Endothelial cell of umbilical vein (primary cell): ENCODE measurements at regions not wholly inside any gene's neighbourhood (a gene's known extent, or its start where the extent isn't known, plus 50 kb on each side); places are given as distances from the start of the nearest gene placed in this dataset.

Experiments
- BruUV-seq: library from RNA; stranded (reverse); fragments of 400-500 nt; replicated peaks from 2 replicates; lab custom pipeline; 2021; lab: Mats Ljungman, UMichigan
- CTCF ChIA-PET: fragments of 300-600, 350-600 bp; sonication (Branson Sonifier 250); formaldehyde crosslinking; loops from one replicate; lab custom pipeline; 2021; ENCODE audit warnings: antibody characterized with exemption, inconsistent platforms; lab: Charles Lee
- POLR2A ChIA-PET: fragments of 300-600, 350-600 bp; sonication (Branson Sonifier 250); formaldehyde crosslinking; loops from one replicate; lab custom pipeline; 2021; ENCODE audit warnings: antibody characterized with exemption, inconsistent platforms; lab: Charles Lee
- DNase-seq: peaks from one replicate; pipeline ENCODE4 v3.0.0-alpha.2; 2011; ENCODE audit warnings: low read depth, low spot score
- FAIRE-seq: peaks from 2 replicates; lab custom pipeline; 2011; peaks lifted over from hg19 to GRCh38; lab: Jason Lieb, UNC
- H2AFZ ChIP-seq: 2 replicates; pipeline ENCODE4 v1.6.0; 2012; ENCODE audit warnings: low read depth, low read length, control low read depth, inconsistent platforms
- H3K27ac ChIP-seq: 2 replicates; pipeline ENCODE4 v1.5.1; 2011; ENCODE audit warnings: low read depth, mild to moderate bottlenecking, control low read depth, low read length, moderate library complexity; ENCODE audit not compliant: insufficient read depth
- H3K27me3 ChIP-seq, 2 experiments: 2 replicates each; pipeline versions ENCODE4 v1.6.0 to v1.6.1; 2011; ENCODE audit warnings: low read length in 2 of 2, mixed read lengths in 1 of 2; ENCODE audit not compliant: control insufficient read depth in 2 of 2, insufficient read depth in 2 of 2
- H3K36me3 ChIP-seq, 2 experiments: 2 replicates in 1 of 2; 3 replicates in 1 of 2; pipeline ENCODE4 v1.5.1; 2011; ENCODE audit warnings: low read length in 2 of 2, mild to moderate bottlenecking in 1 of 2, moderate library complexity in 1 of 2; ENCODE audit not compliant: control insufficient read depth in 2 of 2, insufficient read depth in 2 of 2; ENCODE audit errors: extremely low read depth in 1 of 2
- H3K4me1 ChIP-seq: 3 replicates; pipeline ENCODE4 v1.5.1; 2011; ENCODE audit warnings: mild to moderate bottlenecking, low read length; ENCODE audit not compliant: control insufficient read depth, insufficient read depth; ENCODE audit errors: extremely low read depth
- H3K4me2 ChIP-seq: 2 replicates; pipeline ENCODE4 v1.6.1; 2011; ENCODE audit warnings: low read length, control low read depth, mixed read lengths; ENCODE audit not compliant: insufficient read depth
- H3K4me3 ChIP-seq, 3 experiments: fragments of 200-600 bp in 1 of 3; sonication (generic), shearing (Covaris generic) in 1 of 3; replicated peaks in 1 of 3; 2 replicates each; pipeline ENCODE4 v1.5.1; 2011 to 2016; ENCODE audit warnings: control low read depth in 3 of 3, low read length in 3 of 3, mild to moderate bottlenecking in 2 of 3, inconsistent platforms in 1 of 3, low read depth in 1 of 3, moderate library complexity in 1 of 3; ENCODE audit not compliant: insufficient read depth in 1 of 3
- H3K79me2 ChIP-seq: 2 replicates; pipeline ENCODE4 v1.6.0; 2012; ENCODE audit warnings: low read length, inconsistent platforms; ENCODE audit not compliant: control insufficient read depth, insufficient read depth
- H3K9ac ChIP-seq: replicated peaks from 2 replicates; pipeline ENCODE3; 2011; ENCODE audit warnings: low read length, control low read depth; ENCODE audit not compliant: insufficient read depth; ENCODE audit errors: extremely low read depth
- H3K9me1 ChIP-seq: replicated peaks from 3 replicates; pipeline ENCODE4 v1.6.0; 2011; ENCODE audit warnings: mild to moderate bottlenecking, low read length; ENCODE audit not compliant: control insufficient read depth, insufficient read depth; ENCODE audit errors: extremely low read depth
- H3K9me3 ChIP-seq: replicated peaks from 2 replicates; pipeline ENCODE4 v1.5.1; 2012; ENCODE audit warnings: low read length, inconsistent platforms; ENCODE audit not compliant: control insufficient read depth, insufficient read depth
- H4K20me1 ChIP-seq: replicated peaks from 2 replicates; pipeline ENCODE3; 2011; ENCODE audit warnings: mild to moderate bottlenecking, low read length; ENCODE audit not compliant: control insufficient read depth, insufficient read depth; ENCODE audit errors: extremely low read depth
- EZH2 ChIP-seq: IDR thresholded peaks from 2 replicates; pipeline ENCODE4 v1.6.1; 2012; ENCODE audit warnings: borderline replicate concordance, low read depth, mild to moderate bottlenecking, moderate library complexity, low read length, inconsistent platforms; ENCODE audit not compliant: severe bottlenecking
- FOS ChIP-seq: IDR thresholded peaks from 2 replicates; pipeline ENCODE4 v1.6.1; 2011; ENCODE audit warnings: mild to moderate bottlenecking, low read length, moderate library complexity, borderline replicate concordance; ENCODE audit not compliant: insufficient read depth
- JUN ChIP-seq: IDR thresholded peaks from 2 replicates; pipeline ENCODE4 v1.6.1; 2011; ENCODE audit warnings: borderline replicate concordance, low read depth; ENCODE audit not compliant: insufficient read length, insufficient read depth
- MYC ChIP-seq: IDR thresholded peaks from one replicate; pipeline ENCODE4 v1.6.1; 2011; ENCODE audit warnings: mild to moderate bottlenecking, low read depth, low read length
- POLR2A ChIP-seq: IDR thresholded peaks from 2 replicates; pipeline ENCODE4 v1.6.1; 2012; ENCODE audit warnings: low read depth, mild to moderate bottlenecking, control low read depth, low read length
- POLR2AphosphoS5 ChIP-seq: IDR thresholded peaks from 2 replicates; pipeline ENCODE4 v1.6.1; 2012; ENCODE audit warnings: low read depth, mild to moderate bottlenecking, control low read depth, low read length, moderate library complexity; ENCODE audit not compliant: insufficient read depth
- dilution Hi-C: fragments of 300-500 bp; cut with MboI; formaldehyde crosslinking; loops from one replicate; pipeline ENCODE4 v1.15.0; 2019; ENCODE audit warnings: low sequenced_read_pairs; ENCODE audit not compliant: extremely low pct_ligation_motif_present
- intact Hi-C: fragments of 100-400 bp; cut with micrococcal nuclease; formaldehyde crosslinking; loops from one replicate; pipeline ENCODE4 v1.10.0; 2022
- TF ChIP-seq, protein P1 (sequence below): IDR thresholded peaks from 2 replicates; pipeline ENCODE4 v1.6.1; 2011; ENCODE audit not compliant: insufficient read depth, insufficient read length
- TF ChIP-seq, protein P2 (sequence below), 2 donors: IDR thresholded peaks; 1 replicate in 1 of 2; 2 replicates in 1 of 2; pipeline ENCODE4 v1.5.1; 2011; ENCODE audit warnings: low read length in 2 of 2, mild to moderate bottlenecking in 2 of 2, moderate library complexity in 2 of 2, control low read depth in 1 of 2, inconsistent platforms in 1 of 2, low read depth in 1 of 2; ENCODE audit not compliant: insufficient read depth in 1 of 2; ENCODE audit errors: extremely low read depth in 1 of 2

DNA sequence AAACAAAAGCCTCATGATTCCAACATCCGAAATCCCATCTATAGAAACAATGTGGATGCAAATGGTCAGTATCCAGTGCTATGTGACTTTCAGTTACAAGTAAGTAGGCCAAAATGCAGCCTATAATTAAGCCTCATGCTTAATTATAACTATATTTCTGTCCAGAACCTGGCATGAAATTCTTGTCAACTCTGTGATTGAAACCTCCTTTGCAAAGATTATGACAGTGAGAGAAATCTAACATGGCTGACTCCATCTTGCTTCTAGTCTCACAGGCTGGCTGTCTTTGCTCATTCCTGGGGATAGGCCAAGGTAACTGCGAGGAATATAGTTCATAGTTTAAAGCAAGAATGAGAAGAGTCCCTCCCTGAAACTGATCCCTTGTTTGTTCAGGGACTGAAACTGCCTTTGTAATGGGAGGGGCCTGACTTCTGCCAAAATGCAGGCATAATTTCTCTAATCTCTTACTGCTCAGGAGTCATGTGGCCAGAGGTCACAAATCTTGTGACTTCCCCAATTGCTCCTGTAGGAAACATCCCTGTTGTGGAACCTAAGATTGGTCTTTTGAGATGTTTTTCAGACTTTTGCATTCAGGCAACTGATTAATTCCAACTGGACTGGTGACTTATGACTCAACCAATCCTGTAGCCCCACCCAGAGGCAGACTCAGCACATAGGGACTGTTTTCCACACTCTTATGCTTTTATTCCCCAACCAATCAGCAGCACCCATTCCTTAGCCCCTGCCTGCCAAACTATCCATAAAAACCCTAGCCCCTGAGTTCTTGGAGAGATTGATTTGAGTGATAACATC, 84.5 kb upstream of the TLK1 start:
- Histone ChIP-seq H3K9me1 (no peaks in the 10 kb centered on the region), H4K20me1 (no peaks in the 10 kb centered on the region), H3K27me3 (no peaks in the 10 kb centered on the region), H3K4me3 (no peak overlapping the region), H3K79me2 (no peaks in the 10 kb centered on the region), H3K4me2 (no peak overlapping the region), H3K27ac (no peak overlapping the region), H3K9me3 (no peaks in the 10 kb centered on the region), H3K36me3 (no peaks in the 10 kb centered on the region), H3K9ac (no peak overlapping the region), H3K4me1 (no peaks in the 10 kb centered on the region), H2AFZ (no peak overlapping the region)
- TF ChIP-seq POLR2AphosphoS5, result no peak
- TF ChIP-seq, protein P1, sequence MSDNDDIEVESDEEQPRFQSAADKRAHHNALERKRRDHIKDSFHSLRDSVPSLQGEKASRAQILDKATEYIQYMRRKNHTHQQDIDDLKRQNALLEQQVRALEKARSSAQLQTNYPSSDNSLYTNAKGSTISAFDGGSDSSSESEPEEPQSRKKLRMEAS, result no peak
- no TSS peak for BruUV-seq
- DNase-seq (no peak), FAIRE-seq (no peak)
- dilution Hi-C loops (no loop called here), intact Hi-C loops (loop anchor here (1.0 to 10.0 kb wide), 2 partner anchors 270 to 317 kb away; no protein-coding TSS in a partner anchor)
- ChIA-PET CTCF (interaction anchor here (1.1 kb wide), 1 partner anchor 158 kb away, joined by 3 read pairs; no protein-coding TSS in a partner anchor), POLR2A (no interaction called here)

DNA sequence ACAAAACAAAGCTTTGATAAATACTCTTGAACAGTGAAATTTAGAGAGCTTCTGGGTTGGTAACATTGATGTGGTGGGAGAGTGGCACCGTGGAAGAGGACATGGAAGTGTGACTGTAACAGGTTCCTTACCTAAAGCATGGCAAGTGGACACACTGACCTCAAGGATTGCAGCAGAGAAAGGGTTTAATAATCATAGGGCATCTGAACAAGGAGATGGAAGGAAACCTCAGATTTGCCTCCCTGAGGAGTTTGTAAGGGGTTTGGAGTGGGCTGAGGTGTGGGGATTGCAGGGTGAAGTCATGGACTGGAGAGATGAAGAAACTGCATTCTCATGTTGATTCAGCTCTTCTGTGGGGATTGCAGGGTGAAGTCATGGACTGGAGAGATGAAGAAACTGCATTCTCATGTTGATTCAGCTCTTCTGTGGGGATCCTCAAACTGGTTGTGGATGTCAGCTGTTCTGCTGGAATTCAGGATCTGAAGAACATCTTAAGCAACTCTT, 83.8 kb upstream of the TLK1 start:
- dilution Hi-C loops (no loop called here), intact Hi-C loops (loop anchor here (10.0 kb wide), 1 partner anchor 270 kb away; no protein-coding TSS in a partner anchor)
- H3K36me3 ChIP-seq, result no peaks in the 10 kb centered on the region
- H3K4me3 ChIP-seq, result no peak overlapping the region
- H4K20me1 ChIP-seq, result no peaks in the 10 kb centered on the region
- FAIRE-seq, result no peak
- no peak overlapping the region for H2AFZ ChIP-seq
- no TSS peak for BruUV-seq
- no peak overlapping the region for H3K27ac ChIP-seq
- ChIA-PET POLR2A (no interaction called here), CTCF (interaction anchor here (1.1 kb wide), 1 partner anchor 157 kb away, joined by 3 read pairs; no protein-coding TSS in a partner anchor)
- no peaks in the 10 kb centered on the region for H3K27me3 ChIP-seq
- no peak for DNase-seq
- no peaks in the 10 kb centered on the region for H3K9me1 ChIP-seq
- H3K4me2 ChIP-seq, result no peak overlapping the region
- H3K4me1 ChIP-seq, result no peaks in the 10 kb centered on the region
- H3K9ac ChIP-seq, result no peak overlapping the region
- no peak for TF ChIP-seq POLR2A
- TF ChIP-seq MYC, result no peak
- TF ChIP-seq, protein P1, result no peak
- no peak for TF ChIP-seq POLR2AphosphoS5
- no peak for TF ChIP-seq EZH2
- TF ChIP-seq, protein P2, sequence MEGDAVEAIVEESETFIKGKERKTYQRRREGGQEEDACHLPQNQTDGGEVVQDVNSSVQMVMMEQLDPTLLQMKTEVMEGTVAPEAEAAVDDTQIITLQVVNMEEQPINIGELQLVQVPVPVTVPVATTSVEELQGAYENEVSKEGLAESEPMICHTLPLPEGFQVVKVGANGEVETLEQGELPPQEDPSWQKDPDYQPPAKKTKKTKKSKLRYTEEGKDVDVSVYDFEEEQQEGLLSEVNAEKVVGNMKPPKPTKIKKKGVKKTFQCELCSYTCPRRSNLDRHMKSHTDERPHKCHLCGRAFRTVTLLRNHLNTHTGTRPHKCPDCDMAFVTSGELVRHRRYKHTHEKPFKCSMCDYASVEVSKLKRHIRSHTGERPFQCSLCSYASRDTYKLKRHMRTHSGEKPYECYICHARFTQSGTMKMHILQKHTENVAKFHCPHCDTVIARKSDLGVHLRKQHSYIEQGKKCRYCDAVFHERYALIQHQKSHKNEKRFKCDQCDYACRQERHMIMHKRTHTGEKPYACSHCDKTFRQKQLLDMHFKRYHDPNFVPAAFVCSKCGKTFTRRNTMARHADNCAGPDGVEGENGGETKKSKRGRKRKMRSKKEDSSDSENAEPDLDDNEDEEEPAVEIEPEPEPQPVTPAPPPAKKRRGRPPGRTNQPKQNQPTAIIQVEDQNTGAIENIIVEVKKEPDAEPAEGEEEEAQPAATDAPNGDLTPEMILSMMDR (IDR thresholded peaks at IDR 0.05; ENCODE audit: extremely low read depth in 1 of 2, insufficient read depth in 1 of 2, low read depth in 1 of 2, low read length in 2 of 2), result no peak
- TF ChIP-seq JUN, result no peak
- TF ChIP-seq FOS, result no peak
- no peaks in the 10 kb centered on the region for H3K9me3 ChIP-seq
- H3K79me2 ChIP-seq, result no peaks in the 10 kb centered on the region
